HG03095 (cell line): ENCODE measurements at regions not wholly inside any gene's neighbourhood (a gene's known extent, or its start where the extent isn't known, plus 50 kb on each side); places are given as distances from the start of the nearest gene placed in this dataset.

Source experiments
- ATAC-seq: cut with Tn5 transposase; IDR thresholded peaks from one replicate; pipeline ENCODE4 v1.9.1; 2021; ENCODE audit warnings: moderate library complexity; ENCODE audit not compliant: unreplicated experiment

- ATAC-seq: no peak
Measured at GRCh38 chr15:46300716-46301115, 665.9 kb downstream of the SQOR start.

GRCh38 chr15:46301291-46301690 lies 666.5 kb downstream of the SQOR start:
- ATAC-seq: no peak

- no peak for ATAC-seq
Measured at GRCh38 chr15:46301826-46302225, 667.0 kb downstream of the SQOR start.

- ATAC-seq: no peak
Measured at GRCh38 chr15:46304321-46304720, 669.5 kb downstream of the SQOR start.

GRCh38 chr15:46307746-46308145 lies 672.9 kb downstream of the SQOR start:
- ATAC-seq: no peak

- no peak for ATAC-seq
Measured at GRCh38 chr15:46309914-46310313, 675.1 kb downstream of the SQOR start.

- no peak for ATAC-seq
Measured at GRCh38 chr15:46312133-46312740, 677.4 kb downstream of the SQOR start.

GRCh38 chr15:46315434-46315833 lies 680.6 kb downstream of the SQOR start:
- ATAC-seq: no peak

GRCh38 chr15:46316024-46316423 lies 681.2 kb downstream of the SQOR start:
- no peak for ATAC-seq

- ATAC-seq: no peak
Measured at GRCh38 chr15:46317029-46317428, 682.2 kb downstream of the SQOR start.

GRCh38 chr15:46322753-46323152 lies 687.9 kb downstream of the SQOR start:
- no peak for ATAC-seq

GRCh38 chr15:46326173-46326572 lies 691.3 kb downstream of the SQOR start:
- ATAC-seq: no peak

- ATAC-seq: no peak
Measured at GRCh38 chr15:46328821-46329220, 694.0 kb downstream of the SQOR start.

GRCh38 chr15:46329876-46330275 lies 695.0 kb downstream of the SQOR start:
- ATAC-seq: no peak

GRCh38 chr15:46331546-46331945 lies 696.7 kb downstream of the SQOR start:
- ATAC-seq: no peak

- ATAC-seq: no peak
Measured at GRCh38 chr15:46343196-46343935, 708.5 kb downstream of the SQOR start.

GRCh38 chr15:46344115-46344724 lies 709.4 kb downstream of the SQOR start:
- ATAC-seq: no peak

- ATAC-seq: no peak
Measured at GRCh38 chr15:46344915-46345314, 710.1 kb downstream of the SQOR start.

- ATAC-seq: no peak
Measured at GRCh38 chr15:46354443-46354842, 719.6 kb downstream of the SQOR start.

- no peak for ATAC-seq
Measured at GRCh38 chr15:46365572-46365971, 730.7 kb downstream of the SQOR start.

- ATAC-seq: no peak
Measured at GRCh38 chr15:46366360-46367007, 731.7 kb downstream of the SQOR start.

- ATAC-seq: no peak
Measured at GRCh38 chr15:46383978-46384377, 749.1 kb downstream of the SQOR start.
